Mucosa of gallbladder (tissue), 1 donor: ENCODE measurements at regions not wholly inside any gene's neighbourhood (a gene's known extent, or its start where the extent isn't known, plus 50 kb on each side); places are given as distances from the start of the nearest gene placed in this dataset.

Experiments
- DNase-seq: peaks from one replicate; pipeline ENCODE4 v3.0.0-alpha.2; 2020; ENCODE audit warnings: low spot score
- donor health status: DM: no; HTN: no; CAD: no.

- no peak for DNase-seq
These were observed 53.8 kb upstream of the APP start for GRCh38 chr21:26224366-26224765.
